ENCODE measurements at regions not wholly inside any gene's neighbourhood (a gene's known extent, or its start where the extent isn't known, plus 50 kb on each side); places are given as distances from the start of the nearest gene placed in this dataset.
A peak's percentile ranks its signal among the peaks of the same experiment; 100 is the strongest.
"Not testable (repeated sequence)": the region's sequence is repeated elsewhere in the genome, so short reads cannot be mapped to it uniquely, and the experiment has no call there.

DNA sequence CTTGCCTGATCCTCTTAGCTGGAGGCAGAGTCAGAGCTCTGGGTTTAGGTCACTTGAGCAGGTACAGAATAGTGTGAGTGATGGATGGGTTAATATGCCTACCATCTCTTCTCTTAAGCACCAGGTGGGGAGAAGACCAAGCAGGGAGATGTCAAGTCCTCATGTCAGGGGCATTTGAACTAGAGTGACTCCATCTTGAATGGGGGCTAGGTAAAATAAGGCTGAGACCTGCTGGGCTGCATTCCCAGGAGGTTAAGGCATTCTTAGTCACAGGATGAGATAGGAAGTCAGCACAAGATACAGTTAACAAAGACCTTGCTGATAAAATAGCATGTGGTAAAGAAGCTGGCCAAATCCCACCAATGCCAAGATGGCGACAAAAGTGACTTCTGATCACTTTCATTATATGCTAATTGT is 77.4 kb upstream of the BTG3 start:
- H3K4me1 Mint-ChIP-seq = no peaks in the 10 kb centered on the region
- no peaks in the 10 kb centered on the region for H3K36me3 Mint-ChIP-seq (ENCODE audit: low read depth)
- no peak overlapping the region for H3K27ac Mint-ChIP-seq
- H3K27me3 Mint-ChIP-seq (ENCODE audit: low read depth, poor library complexity) = peaks cover 5% of the 10 kb centered on the region
- peaks cover 37% of the 10 kb centered on the region for H3K9me3 Mint-ChIP-seq
- TF ChIP-seq, protein P1, sequence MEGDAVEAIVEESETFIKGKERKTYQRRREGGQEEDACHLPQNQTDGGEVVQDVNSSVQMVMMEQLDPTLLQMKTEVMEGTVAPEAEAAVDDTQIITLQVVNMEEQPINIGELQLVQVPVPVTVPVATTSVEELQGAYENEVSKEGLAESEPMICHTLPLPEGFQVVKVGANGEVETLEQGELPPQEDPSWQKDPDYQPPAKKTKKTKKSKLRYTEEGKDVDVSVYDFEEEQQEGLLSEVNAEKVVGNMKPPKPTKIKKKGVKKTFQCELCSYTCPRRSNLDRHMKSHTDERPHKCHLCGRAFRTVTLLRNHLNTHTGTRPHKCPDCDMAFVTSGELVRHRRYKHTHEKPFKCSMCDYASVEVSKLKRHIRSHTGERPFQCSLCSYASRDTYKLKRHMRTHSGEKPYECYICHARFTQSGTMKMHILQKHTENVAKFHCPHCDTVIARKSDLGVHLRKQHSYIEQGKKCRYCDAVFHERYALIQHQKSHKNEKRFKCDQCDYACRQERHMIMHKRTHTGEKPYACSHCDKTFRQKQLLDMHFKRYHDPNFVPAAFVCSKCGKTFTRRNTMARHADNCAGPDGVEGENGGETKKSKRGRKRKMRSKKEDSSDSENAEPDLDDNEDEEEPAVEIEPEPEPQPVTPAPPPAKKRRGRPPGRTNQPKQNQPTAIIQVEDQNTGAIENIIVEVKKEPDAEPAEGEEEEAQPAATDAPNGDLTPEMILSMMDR (IDR thresholded peaks at IDR 0.05) = no peak
- no peak for DNase-seq
- no peak overlapping the region for H3K4me3 Mint-ChIP-seq

DNA sequence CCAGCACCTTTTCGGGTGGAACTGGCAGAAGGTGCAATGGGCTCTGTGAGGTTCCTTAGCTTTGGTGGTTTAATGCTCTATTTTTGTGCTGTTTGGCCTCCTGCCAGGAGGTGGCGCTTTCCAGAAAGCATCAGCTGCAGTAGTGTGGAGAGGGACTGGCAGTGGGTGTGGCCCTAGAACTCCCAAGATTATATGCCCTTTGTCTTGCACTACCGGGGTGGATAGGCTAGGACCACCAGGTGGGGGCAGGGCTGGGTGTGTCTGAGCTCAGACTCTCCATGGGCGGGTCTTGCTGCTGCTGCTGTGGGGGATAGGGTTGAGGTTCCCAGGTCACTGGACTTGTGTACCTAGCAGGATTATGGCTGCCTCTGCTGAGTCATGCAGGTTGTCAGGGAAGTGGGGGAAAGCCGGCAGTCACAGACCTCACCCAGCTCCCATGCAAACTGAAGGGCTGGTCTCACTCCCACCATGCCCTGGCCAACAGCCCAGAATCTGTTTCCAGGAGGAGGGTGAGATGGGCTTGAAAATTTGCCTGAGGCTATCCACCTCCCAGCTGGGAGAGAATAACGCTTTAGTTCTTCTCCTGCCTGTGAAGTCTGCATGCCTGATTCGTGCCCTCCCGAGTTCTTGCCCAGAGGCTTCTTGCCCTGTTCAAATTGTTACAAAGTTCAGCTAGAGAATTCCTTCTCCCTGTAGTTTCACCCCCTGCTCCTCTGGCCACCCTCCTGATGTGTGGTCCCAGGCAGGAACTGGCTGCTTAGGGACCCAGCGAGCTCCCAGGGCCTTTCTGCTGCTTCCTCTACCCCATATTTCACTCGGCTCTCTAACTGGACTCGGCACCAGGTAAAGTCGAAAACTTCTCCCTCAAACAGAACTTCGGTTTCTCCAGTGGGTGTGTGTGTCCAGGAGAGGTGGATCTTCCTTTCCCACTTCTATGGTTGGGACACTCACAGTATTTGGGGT is 76.5 kb upstream of the BTG3 start:
- peaks cover 5% of the 10 kb centered on the region for H3K27me3 Mint-ChIP-seq (ENCODE audit: low read depth, poor library complexity)
- H3K4me1 Mint-ChIP-seq = no peaks in the 10 kb centered on the region
- no peak overlapping the region for H3K27ac Mint-ChIP-seq
- no peaks in the 10 kb centered on the region for H3K36me3 Mint-ChIP-seq (ENCODE audit: low read depth)
- peaks cover 37% of the 10 kb centered on the region for H3K9me3 Mint-ChIP-seq
- no peak for DNase-seq
- no peak overlapping the region for H3K4me3 Mint-ChIP-seq
- TF ChIP-seq, protein P1 (IDR thresholded peaks at IDR 0.05) = no peak

DNA sequence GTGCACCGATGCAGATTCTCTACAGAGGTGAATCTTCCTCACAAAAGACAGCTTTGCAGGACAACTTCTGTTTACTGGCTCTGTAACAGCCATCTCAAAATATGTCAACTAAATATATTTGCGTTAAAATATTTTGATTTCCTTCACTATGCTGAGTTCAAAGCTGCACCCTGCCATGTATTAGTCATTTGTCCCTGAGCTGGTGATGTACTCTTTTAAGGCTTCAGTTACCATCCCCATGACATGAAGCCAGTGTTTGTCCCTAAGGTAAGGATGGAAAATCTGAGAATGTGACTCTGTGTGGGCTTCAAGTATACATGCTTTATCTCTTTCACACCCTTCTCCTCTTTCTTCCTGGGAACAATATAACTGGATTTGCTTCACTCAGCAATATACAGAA is 70.2 kb upstream of the BTG3 start:
- Mint-ChIP-seq H3K27me3 (ENCODE audit: low read depth, poor library complexity) (no peaks in the 10 kb centered on the region), H3K4me1 (no peaks in the 10 kb centered on the region), H3K36me3 (ENCODE audit: low read depth) (no peaks in the 10 kb centered on the region), H3K4me3 (no peak overlapping the region), H3K27ac (no peak overlapping the region), H3K9me3 (peaks cover 20% of the 10 kb centered on the region)
- no peak for DNase-seq
- TF ChIP-seq, protein P1 (IDR thresholded peaks at IDR 0.05) = no peak

DNA sequence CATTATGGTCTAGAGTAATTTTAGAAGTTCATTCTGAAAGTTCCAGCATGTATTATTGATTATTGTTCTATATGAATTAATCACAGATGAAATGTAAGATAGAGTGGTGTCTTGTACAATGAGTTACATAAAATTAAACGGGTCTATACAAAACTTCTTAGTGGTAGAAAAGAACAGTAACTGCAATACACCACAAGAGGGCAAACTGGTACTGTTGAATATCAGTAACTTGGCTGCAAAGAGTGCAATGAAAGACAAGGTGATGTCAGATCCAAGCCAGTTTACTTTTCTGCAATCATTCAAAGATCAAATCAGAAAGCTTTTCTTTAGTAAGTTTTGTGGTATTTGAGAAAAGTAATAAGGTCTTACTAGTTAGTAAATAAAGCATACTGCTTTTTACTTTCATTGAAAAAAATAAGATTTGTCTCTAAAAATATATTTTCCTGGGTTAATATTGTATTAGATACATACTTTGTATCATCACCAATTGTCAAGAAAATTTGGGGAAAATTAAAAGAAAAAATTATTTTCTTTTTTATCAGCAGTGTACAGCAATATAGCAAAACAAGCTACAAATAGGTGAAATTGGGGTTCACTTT is 66.4 kb upstream of the BTG3 start:
- no peak for DNase-seq
- H3K27me3 Mint-ChIP-seq (ENCODE audit: low read depth, poor library complexity) = no peaks in the 10 kb centered on the region
- peaks cover 8% of the 10 kb centered on the region for H3K4me1 Mint-ChIP-seq
- H3K4me3 Mint-ChIP-seq = no peak overlapping the region
- no peaks in the 10 kb centered on the region for H3K9me3 Mint-ChIP-seq
- H3K36me3 Mint-ChIP-seq (ENCODE audit: low read depth) = no peaks in the 10 kb centered on the region
- TF ChIP-seq, protein P1 (IDR thresholded peaks at IDR 0.05) = peak; percentile 83
- H3K27ac Mint-ChIP-seq = no peak overlapping the region

DNA sequence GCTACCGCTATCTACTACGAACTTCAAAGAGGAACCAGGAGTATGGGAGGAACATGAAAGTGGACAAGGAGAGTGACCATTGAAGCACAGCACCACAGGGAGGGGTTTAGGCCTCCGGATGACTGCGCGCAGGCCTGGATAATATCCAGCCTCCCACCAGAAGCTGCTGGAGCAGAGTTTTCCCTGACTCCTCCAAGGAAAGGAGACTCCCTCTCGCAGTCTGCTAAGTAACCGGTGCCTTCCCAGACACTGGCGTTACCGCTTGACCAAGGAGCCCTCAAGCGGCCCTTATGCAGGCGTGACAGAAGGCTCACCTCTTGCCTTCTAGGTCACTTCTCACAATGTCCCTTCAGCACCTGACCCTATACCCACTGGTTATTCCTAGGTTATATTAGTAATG is 64.2 kb upstream of the BTG3 start:
- H3K27me3 Mint-ChIP-seq (ENCODE audit: low read depth, poor library complexity); H3K36me3 Mint-ChIP-seq (ENCODE audit: low read depth); DNase-seq; H3K4me1 Mint-ChIP-seq; H3K4me3 Mint-ChIP-seq; H3K27ac Mint-ChIP-seq; H3K9me3 Mint-ChIP-seq: not testable (repeated sequence)

DNA sequence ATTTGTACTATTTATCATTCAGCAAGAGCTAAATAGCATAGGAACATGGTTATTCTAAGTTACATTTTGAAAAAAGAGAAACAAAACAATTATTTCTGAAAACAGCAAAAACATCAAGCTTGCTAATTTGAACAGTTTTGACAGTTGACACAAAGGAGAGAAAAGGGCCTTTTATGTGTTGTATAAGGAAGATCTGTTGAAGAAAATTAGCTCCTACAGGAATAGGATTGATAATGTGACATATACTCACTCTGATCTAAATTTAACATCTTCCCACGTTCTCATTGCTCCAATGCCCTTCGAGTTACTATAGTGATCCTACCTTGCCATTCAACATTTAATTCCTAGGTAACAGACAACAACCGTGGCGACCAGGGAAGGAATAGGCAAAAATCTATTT is 61.4 kb upstream of the BTG3 start:
- Mint-ChIP-seq H3K27me3 (ENCODE audit: low read depth, poor library complexity) (peaks cover 5% of the 10 kb centered on the region), H3K9me3 (no peaks in the 10 kb centered on the region), H3K4me3 (no peak overlapping the region), H3K27ac (no peak overlapping the region), H3K36me3 (ENCODE audit: low read depth) (no peaks in the 10 kb centered on the region), H3K4me1 (peaks cover 8% of the 10 kb centered on the region)
- no peak for DNase-seq
- TF ChIP-seq, protein P1 (IDR thresholded peaks at IDR 0.05) = no peak
